HEK293T (cell line): ENCODE measurements at regions not wholly inside any gene's neighbourhood (a gene's known extent, or its start where the extent isn't known, plus 50 kb on each side); places are given as distances from the start of the nearest gene placed in this dataset.

Experiments used
- ARNT ChIP-seq: fragments of 450-650 bp; IDR thresholded peaks from 2 replicates; pipeline ENCODE4 v1.6.1; 2017; ENCODE audit warnings: mild to moderate bottlenecking
- BHLHE40 ChIP-seq: fragments of 450-650 bp; IDR thresholded peaks from 2 replicates; pipeline ENCODE4 v1.6.1; 2016; ENCODE audit warnings: mild to moderate bottlenecking, moderate library complexity, borderline replicate concordance
- CTBP1 ChIP-seq: fragments of 450-650 bp; IDR thresholded peaks from 2 replicates; pipeline ENCODE4 v1.6.1; 2016; ENCODE audit warnings: borderline replicate concordance
- FOXK2 ChIP-seq: fragments of 450-650 bp; IDR thresholded peaks from 2 replicates; pipeline ENCODE4 v1.6.1; 2016; ENCODE audit warnings: mild to moderate bottlenecking
- FOXM1 ChIP-seq: fragments of 450-650 bp; IDR thresholded peaks from 2 replicates; pipeline ENCODE4 v1.6.1; 2017; ENCODE audit warnings: mild to moderate bottlenecking, borderline replicate concordance
- L3MBTL2 ChIP-seq: fragments of 450-650 bp; conservative IDR thresholded peaks from 2 replicates; pipeline ENCODE4 v1.6.1; 2016; ENCODE audit warnings: mild to moderate bottlenecking
- LEF1 ChIP-seq: fragments of 450-650 bp; IDR thresholded peaks from 2 replicates; pipeline ENCODE4 v1.6.1; 2017; ENCODE audit warnings: mild to moderate bottlenecking, borderline replicate concordance
- SP1 ChIP-seq: fragments of 450-650 bp; IDR thresholded peaks from 2 replicates; pipeline ENCODE4 v1.6.1; 2017
- SUZ12 ChIP-seq: fragments of 450-650 bp; IDR thresholded peaks from 2 replicates; pipeline ENCODE4 v1.6.1; 2016; ENCODE audit warnings: mild to moderate bottlenecking

- TF ChIP-seq CTBP1 (no peak), BHLHE40 (no peak), L3MBTL2 (no peak), FOXM1 (no peak), SP1 (no peak), LEF1 (no peak), FOXK2 (no peak), ARNT (no peak), SUZ12 (no peak)
Measured at GRCh38 chr3:154943981-154944380, 136.1 kb upstream of the MME start.
